CD14-positive monocyte (primary cell): ENCODE measurements at regions not wholly inside any gene's neighbourhood (a gene's known extent, or its start where the extent isn't known, plus 50 kb on each side); places are given as distances from the start of the nearest gene placed in this dataset.

Source experiments
- DNase-seq, 3 donors: peaks; one replicate each; pipeline ENCODE4 v3.0.0-alpha.2; 2011 to 2022
- H2AFZ ChIP-seq: 2 replicates; pipeline ENCODE4 v1.6.0; 2012; ENCODE audit warnings: mild to moderate bottlenecking, low read depth, low read length, inconsistent platforms; ENCODE audit not compliant: insufficient read depth, poor library complexity, severe bottlenecking
- H3K27ac ChIP-seq, 2 donors: 1 replicate in 1 of 2; 2 replicates in 1 of 2; pipeline ENCODE4 v1.5.1; 2012 to 2013; ENCODE audit warnings: low read length in 2 of 2, control low read depth in 1 of 2, inconsistent platforms in 1 of 2, low read depth in 1 of 2, mild to moderate bottlenecking in 1 of 2
- H3K27me3 ChIP-seq, 2 donors: one replicate each; pipeline versions ENCODE4 v1.6.0 to v1.6.1; 2011 to 2013; ENCODE audit warnings: low read length in 2 of 2; ENCODE audit not compliant: control insufficient read depth in 2 of 2, insufficient read depth in 2 of 2
- H3K36me3 ChIP-seq, 2 donors: replicated peaks in 1 of 2; 1 replicate in 1 of 2; 2 replicates in 1 of 2; pipeline versions ENCODE4 v1.5.1 to v1.6.1; 2012 to 2013; ENCODE audit warnings: low read length in 2 of 2, control low read depth in 1 of 2, inconsistent platforms in 1 of 2, mild to moderate bottlenecking in 1 of 2; ENCODE audit not compliant: insufficient read depth in 2 of 2, control insufficient read depth in 1 of 2
- H3K4me1 ChIP-seq, 2 donors: 1 replicate in 1 of 2; 2 replicates in 1 of 2; pipeline versions ENCODE4 v1.5.1 to v1.6.1; 2012 to 2013; ENCODE audit warnings: low read length in 2 of 2, control low read depth in 1 of 2, inconsistent platforms in 1 of 2, mild to moderate bottlenecking in 1 of 2, moderate library complexity in 1 of 2; ENCODE audit not compliant: insufficient read depth in 2 of 2, control insufficient read depth in 1 of 2
- H3K4me2 ChIP-seq: replicated peaks from 2 replicates; pipeline ENCODE3; 2012; ENCODE audit warnings: low read length, moderate library complexity, mild to moderate bottlenecking; ENCODE audit not compliant: poor library complexity, severe bottlenecking; ENCODE audit errors: extremely low read depth
- H3K4me3 ChIP-seq, 3 experiments: fragments of 200-600 bp in 1 of 3; sonication (generic) in 1 of 3; replicated peaks in 1 of 3; 1 replicate in 2 of 3; 2 replicates in 1 of 3; pipeline ENCODE4 v1.5.1; 2011 to 2013; ENCODE audit warnings: low read length in 3 of 3, mild to moderate bottlenecking in 3 of 3, control low read depth in 2 of 3, low read depth in 2 of 3, inconsistent platforms in 1 of 3, moderate library complexity in 1 of 3
- H3K79me2 ChIP-seq: 2 replicates; pipeline ENCODE4 v1.6.0; 2012; ENCODE audit warnings: mild to moderate bottlenecking, control low read depth, inconsistent platforms, low read length, moderate library complexity; ENCODE audit not compliant: insufficient read depth
- H3K9ac ChIP-seq: 2 replicates; pipeline ENCODE4 v1.6.0; 2017; ENCODE audit warnings: low read length, mild to moderate bottlenecking; ENCODE audit not compliant: insufficient read depth, poor library complexity, severe bottlenecking
- H3K9me3 ChIP-seq, 2 donors: replicated peaks in 1 of 2; 1 replicate in 1 of 2; 2 replicates in 1 of 2; pipeline versions ENCODE4 v1.5.1 to v1.6.1; 2012 to 2013; ENCODE audit warnings: low read length in 2 of 2, control low read depth in 1 of 2; ENCODE audit not compliant: control insufficient read depth in 1 of 2, insufficient read depth in 1 of 2
- H4K20me1 ChIP-seq: 2 replicates; pipeline ENCODE4 v1.6.0; 2012; ENCODE audit warnings: mild to moderate bottlenecking, low read length, control low read depth, moderate library complexity; ENCODE audit not compliant: insufficient read depth
- H3K27ac Mint-ChIP-seq, 7 donors: one replicate each; pipeline ENCODE4 v1.8.0; 2020; ENCODE audit warnings: mild to moderate bottlenecking in 7 of 7, mixed read lengths in 7 of 7, moderate library complexity in 6 of 7, inconsistent platforms in 2 of 7
- H3K27me3 Mint-ChIP-seq, 3 donors: one replicate each; pipeline ENCODE4 v1.8.0; 2021 to 2022; ENCODE audit warnings: low read depth in 3 of 3, mild to moderate bottlenecking in 3 of 3, mixed read lengths in 3 of 3, moderate library complexity in 3 of 3, inconsistent platforms in 1 of 3
- H3K36me3 Mint-ChIP-seq, 2 donors: one replicate each; pipeline ENCODE4 v1.8.0; 2020; ENCODE audit warnings: mixed read lengths in 2 of 2, inconsistent platforms in 1 of 2, mild to moderate bottlenecking in 1 of 2
- H3K4me1 Mint-ChIP-seq: one replicate; pipeline ENCODE4 v1.8.0; 2020; ENCODE audit warnings: mild to moderate bottlenecking, mixed read lengths
- H3K4me3 Mint-ChIP-seq, 2 donors: one replicate each; pipeline ENCODE4 v1.8.0; 2020; ENCODE audit warnings: mild to moderate bottlenecking in 2 of 2, mixed read lengths in 2 of 2, moderate library complexity in 1 of 2
- H3K9me3 Mint-ChIP-seq, 7 donors: one replicate each; pipeline ENCODE4 v1.8.0; 2020 to 2022; ENCODE audit warnings: mixed read lengths in 7 of 7, mild to moderate bottlenecking in 6 of 7, moderate library complexity in 6 of 7, inconsistent platforms in 2 of 7
- WGBS: methylation state at CpG from one replicate; pipeline ENCODE4 v1.1.5; 2013; ENCODE audit warnings: missing lambda C conversion rate; ENCODE audit not compliant: insufficient coverage; 5-methylcytosine and 5-hydroxymethylcytosine counted together
- intact Hi-C, 2 donors: fragments of 100-400 bp; cut with micrococcal nuclease; formaldehyde crosslinking; loops; one replicate each; pipeline versions ENCODE4 v1.15.0 to v1.15.1; 2023
- TF ChIP-seq, protein P1 (sequence below): fragments of 200-600 bp; IDR thresholded peaks from one replicate; pipeline ENCODE4 v1.8.0; 2022; ENCODE audit warnings: antibody characterized with exemption, mild to moderate bottlenecking

DNA sequence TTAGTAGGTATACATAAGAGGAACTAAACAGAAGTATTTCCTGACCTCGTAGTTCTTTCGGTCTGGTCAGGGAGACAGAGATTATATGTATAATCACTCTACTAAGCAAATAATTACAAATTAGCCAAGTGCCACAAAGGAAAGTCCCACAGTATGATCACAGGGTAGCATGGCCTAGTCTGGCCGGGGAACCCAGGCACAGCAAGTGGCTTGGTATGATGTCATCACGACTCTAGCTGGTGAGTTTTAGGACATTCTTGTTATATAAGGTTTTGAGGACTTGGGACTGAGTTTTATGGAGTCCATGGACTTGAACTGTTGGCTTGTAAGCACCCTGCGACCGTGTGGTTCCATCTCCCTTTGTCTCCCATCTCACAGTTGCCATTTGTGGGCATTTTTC is 316.5 kb upstream of the ZFHX3 start:
- H3K27ac ChIP-seq: no peak overlapping the region
- H3K9me3 Mint-ChIP-seq: peaks cover 0 to 6% (median 0%) of the 10 kb centered on the region in 7 donors
- no peaks in the 10 kb centered on the region for H3K4me1 Mint-ChIP-seq
- H3K36me3 ChIP-seq: no peaks in the 10 kb centered on the region
- no peaks in the 10 kb centered on the region for H3K4me1 ChIP-seq
- TF ChIP-seq, protein P1, sequence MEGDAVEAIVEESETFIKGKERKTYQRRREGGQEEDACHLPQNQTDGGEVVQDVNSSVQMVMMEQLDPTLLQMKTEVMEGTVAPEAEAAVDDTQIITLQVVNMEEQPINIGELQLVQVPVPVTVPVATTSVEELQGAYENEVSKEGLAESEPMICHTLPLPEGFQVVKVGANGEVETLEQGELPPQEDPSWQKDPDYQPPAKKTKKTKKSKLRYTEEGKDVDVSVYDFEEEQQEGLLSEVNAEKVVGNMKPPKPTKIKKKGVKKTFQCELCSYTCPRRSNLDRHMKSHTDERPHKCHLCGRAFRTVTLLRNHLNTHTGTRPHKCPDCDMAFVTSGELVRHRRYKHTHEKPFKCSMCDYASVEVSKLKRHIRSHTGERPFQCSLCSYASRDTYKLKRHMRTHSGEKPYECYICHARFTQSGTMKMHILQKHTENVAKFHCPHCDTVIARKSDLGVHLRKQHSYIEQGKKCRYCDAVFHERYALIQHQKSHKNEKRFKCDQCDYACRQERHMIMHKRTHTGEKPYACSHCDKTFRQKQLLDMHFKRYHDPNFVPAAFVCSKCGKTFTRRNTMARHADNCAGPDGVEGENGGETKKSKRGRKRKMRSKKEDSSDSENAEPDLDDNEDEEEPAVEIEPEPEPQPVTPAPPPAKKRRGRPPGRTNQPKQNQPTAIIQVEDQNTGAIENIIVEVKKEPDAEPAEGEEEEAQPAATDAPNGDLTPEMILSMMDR: no peak
- H3K4me3 ChIP-seq: no peak overlapping the region
- WGBS: no CpG with 5 or more reads among the region's 6 CpGs
- no peaks in the 10 kb centered on the region for H4K20me1 ChIP-seq
- H3K9ac ChIP-seq: no peak overlapping the region
- H3K36me3 Mint-ChIP-seq: no peaks in the 10 kb centered on the region
- no peaks in the 10 kb centered on the region for H3K9me3 ChIP-seq
- H3K79me2 ChIP-seq: no peaks in the 10 kb centered on the region
- no peaks in the 10 kb centered on the region for H3K27me3 ChIP-seq
- no peak overlapping the region for H3K27ac Mint-ChIP-seq
- H3K4me3 Mint-ChIP-seq: no peak overlapping the region
- peaks cover 0 to 2% (median 1%) of the 10 kb centered on the region in 3 donors for H3K27me3 Mint-ChIP-seq
- H2AFZ ChIP-seq: no peak overlapping the region
- intact Hi-C loops: no loop called here
- no peak for DNase-seq
- H3K4me2 ChIP-seq: no peak overlapping the region

DNA sequence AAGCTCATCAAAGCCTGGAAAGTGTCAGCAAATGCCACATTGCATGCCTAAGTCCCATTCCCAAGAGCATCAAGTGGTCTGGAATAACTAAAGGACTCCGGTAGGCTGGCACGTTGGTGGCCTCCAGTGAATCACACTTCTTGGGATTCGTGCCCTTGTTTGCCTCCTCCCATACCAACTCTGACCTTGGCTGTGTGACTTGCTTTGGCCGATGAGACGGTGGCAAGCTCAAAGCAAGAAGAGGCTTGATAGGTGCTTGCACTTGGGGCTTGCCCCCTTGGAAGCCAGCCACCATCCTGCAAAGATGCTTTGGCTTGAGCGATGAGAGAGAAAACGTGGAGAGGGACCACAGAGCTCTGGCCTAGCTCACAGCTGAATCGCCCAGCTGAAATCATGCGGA is 313.1 kb upstream of the ZFHX3 start:
- TF ChIP-seq, protein P1: no peak
- H3K4me3 Mint-ChIP-seq: no peak overlapping the region
- H3K4me1 Mint-ChIP-seq: no peaks in the 10 kb centered on the region
- H3K9ac ChIP-seq: no peak overlapping the region
- peaks cover 0 to 10% (median 1%) of the 10 kb centered on the region in 7 donors for H3K9me3 Mint-ChIP-seq
- H3K27ac Mint-ChIP-seq: peak overlapping the region in 1 of 7 donors; percentile 60
- H3K27me3 ChIP-seq: no peaks in the 10 kb centered on the region
- no peak overlapping the region for H3K27ac ChIP-seq
- H3K36me3 ChIP-seq: no peaks in the 10 kb centered on the region
- no peak for DNase-seq
- 99% methylated on average over 6 of the region's 9 CpGs for WGBS
- no peak overlapping the region for H2AFZ ChIP-seq
- H3K4me1 ChIP-seq: no peaks in the 10 kb centered on the region
- no peak overlapping the region for H3K4me3 ChIP-seq
- no peaks in the 10 kb centered on the region for H3K79me2 ChIP-seq
- peaks cover 0 to 4% (median 1%) of the 10 kb centered on the region in 3 donors for H3K27me3 Mint-ChIP-seq
- intact Hi-C loops: no loop called here
- H4K20me1 ChIP-seq: no peaks in the 10 kb centered on the region
- H3K4me2 ChIP-seq: no peak overlapping the region
- no peaks in the 10 kb centered on the region for H3K9me3 ChIP-seq
- H3K36me3 Mint-ChIP-seq: no peaks in the 10 kb centered on the region
